ENCODE measurements at regions not wholly inside any gene's neighbourhood (a gene's known extent, or its start where the extent isn't known, plus 50 kb on each side); places are given as distances from the start of the nearest gene placed in this dataset.

DNA sequence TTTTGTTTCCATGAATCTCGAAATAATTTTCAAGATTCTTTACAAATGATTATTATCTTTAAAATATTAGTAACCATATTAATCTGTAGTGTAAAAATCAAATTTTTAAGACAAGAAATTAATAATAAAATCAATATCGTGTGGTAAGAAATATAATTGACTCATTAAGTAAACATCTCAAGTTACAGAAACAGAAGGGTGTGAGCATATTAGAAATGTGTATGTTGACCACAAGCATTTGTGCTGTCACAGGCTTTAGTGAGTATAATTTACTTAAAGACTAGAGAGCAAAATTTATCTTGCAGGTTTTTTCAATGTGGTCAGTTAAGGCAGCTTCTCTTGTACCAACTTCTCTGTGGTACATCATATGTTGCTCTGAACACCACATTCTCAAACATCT lies 566.5 kb upstream of the IRAK1BP1 start:
- TF ChIP-seq, protein P1, sequence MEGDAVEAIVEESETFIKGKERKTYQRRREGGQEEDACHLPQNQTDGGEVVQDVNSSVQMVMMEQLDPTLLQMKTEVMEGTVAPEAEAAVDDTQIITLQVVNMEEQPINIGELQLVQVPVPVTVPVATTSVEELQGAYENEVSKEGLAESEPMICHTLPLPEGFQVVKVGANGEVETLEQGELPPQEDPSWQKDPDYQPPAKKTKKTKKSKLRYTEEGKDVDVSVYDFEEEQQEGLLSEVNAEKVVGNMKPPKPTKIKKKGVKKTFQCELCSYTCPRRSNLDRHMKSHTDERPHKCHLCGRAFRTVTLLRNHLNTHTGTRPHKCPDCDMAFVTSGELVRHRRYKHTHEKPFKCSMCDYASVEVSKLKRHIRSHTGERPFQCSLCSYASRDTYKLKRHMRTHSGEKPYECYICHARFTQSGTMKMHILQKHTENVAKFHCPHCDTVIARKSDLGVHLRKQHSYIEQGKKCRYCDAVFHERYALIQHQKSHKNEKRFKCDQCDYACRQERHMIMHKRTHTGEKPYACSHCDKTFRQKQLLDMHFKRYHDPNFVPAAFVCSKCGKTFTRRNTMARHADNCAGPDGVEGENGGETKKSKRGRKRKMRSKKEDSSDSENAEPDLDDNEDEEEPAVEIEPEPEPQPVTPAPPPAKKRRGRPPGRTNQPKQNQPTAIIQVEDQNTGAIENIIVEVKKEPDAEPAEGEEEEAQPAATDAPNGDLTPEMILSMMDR (IDR thresholded peaks at IDR 0.05; ENCODE audit: insufficient read depth, low read length, missing control alignments): no peak
- H3K4me3 ChIP-seq (ENCODE audit: low read depth, low read length): no peak overlapping the region
- DNase-seq (ENCODE audit: low read depth, low spot score): no peak
- ChIA-PET CTCF (no interaction called here), POLR2A (no interaction called here)

DNA sequence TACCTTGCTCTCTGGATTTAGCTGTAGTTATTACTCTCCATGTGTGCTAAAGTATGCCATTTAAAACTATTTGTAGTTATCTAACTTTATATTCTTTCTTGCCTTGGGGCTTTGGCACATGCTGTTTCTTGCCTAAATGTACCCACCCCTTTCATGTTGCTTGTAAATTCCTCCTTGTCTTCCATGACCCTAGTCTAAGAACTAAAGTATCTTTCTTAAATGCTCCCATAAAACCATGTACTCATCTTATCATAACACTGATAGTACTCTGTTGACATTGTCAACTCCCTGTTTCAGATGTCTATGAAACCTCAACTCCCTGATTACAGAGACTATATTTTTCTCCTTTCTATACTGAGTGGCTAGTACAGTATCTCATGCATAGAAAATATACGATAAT lies 564.9 kb upstream of the IRAK1BP1 start:
- TF ChIP-seq, protein P1 (IDR thresholded peaks at IDR 0.05; ENCODE audit: insufficient read depth, low read length, missing control alignments): no peak
- H3K4me3 ChIP-seq (ENCODE audit: low read depth, low read length): no peak overlapping the region
- ChIA-PET POLR2A (no interaction called here), CTCF (no interaction called here)
- DNase-seq (ENCODE audit: low read depth, low spot score): no peak

DNA sequence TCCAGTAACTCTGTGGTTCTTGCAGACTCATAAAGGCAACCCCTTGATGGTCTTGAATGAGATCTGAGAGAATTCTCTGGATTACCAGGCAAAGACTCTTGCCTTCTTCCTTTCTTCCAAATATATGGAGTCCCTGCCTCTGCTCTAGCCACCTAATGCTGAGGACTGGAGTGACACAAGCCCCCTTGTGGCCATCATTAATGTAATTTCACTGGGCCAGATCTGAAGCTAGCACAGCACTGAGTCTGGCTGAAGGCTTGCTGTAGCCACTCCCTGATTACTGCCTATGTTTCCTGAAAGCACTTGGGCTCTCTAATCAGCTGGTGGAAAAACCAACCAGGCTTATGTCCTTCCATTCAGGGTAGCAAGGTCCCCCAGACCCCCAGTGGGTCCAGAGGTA lies 559.3 kb upstream of the IRAK1BP1 start:
- H3K4me3 ChIP-seq (ENCODE audit: low read depth, low read length): no peak overlapping the region
- DNase-seq (ENCODE audit: low read depth, low spot score): no peak
- TF ChIP-seq, protein P1 (IDR thresholded peaks at IDR 0.05; ENCODE audit: insufficient read depth, low read length, missing control alignments): peak; percentile 6
- ChIA-PET CTCF (no interaction called here), POLR2A (no interaction called here)

DNA sequence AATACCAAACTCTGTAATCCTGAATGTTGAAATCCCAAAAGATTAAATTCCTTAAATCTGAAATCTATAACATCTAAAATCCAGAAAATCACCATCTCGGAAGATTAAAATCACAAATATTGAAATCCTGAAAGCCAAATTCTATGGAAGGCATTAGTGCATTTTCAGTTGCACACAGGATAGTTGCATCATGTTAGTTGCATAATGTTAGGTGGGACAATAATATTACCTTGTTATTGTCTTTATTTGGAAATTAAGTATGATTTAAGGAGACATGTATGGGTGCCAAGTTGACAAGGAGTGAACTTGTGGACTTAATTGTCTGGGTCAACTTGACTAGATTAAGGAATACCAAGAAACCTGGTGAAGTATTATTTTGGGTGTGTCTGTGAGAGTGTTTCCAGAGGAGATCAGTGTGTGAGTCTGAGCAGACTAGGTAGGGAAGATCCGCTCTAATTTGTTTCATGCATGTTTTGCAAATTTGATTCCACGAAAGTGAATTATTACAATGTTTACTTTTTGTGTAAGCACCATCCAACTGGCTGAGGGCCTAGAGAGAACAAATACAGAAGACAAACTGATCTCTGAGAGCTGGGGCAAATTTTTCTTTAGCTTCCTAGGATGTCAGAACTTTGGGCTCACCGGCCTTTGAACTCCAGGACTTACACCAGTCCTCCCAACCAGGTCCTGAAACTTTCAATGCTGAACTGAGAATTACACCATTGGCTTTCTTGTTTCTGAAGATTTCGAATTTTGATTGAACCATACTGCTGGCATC lies 545.1 kb upstream of the IRAK1BP1 start:
- DNase-seq (ENCODE audit: low read depth, low spot score): no peak
- TF ChIP-seq, protein P1 (IDR thresholded peaks at IDR 0.05; ENCODE audit: insufficient read depth, low read length, missing control alignments): no peak
- POLR2A ChIA-PET: no interaction called here
- H3K4me3 ChIP-seq (ENCODE audit: low read depth, low read length): no peak overlapping the region
- CTCF ChIA-PET: no interaction called here

DNA sequence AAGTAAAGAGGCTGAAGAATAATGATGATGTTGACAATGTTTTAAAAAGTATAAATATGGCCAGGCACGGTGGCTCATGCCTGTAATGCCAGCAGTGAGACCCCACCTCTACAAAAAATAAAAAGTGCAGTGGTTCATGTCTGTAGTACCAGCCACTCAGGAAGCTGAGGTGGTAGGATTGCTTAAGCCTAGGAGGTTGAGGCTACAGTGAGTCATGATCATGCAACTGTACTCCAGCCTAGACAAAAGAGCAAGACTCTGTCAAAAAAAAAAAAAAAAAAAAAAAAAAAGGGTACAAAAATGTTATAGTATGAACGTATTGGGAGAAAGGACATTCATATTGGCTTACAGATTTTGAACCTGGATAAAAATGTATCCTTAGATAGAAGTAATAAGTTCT lies 543.1 kb upstream of the IRAK1BP1 start:
- TF ChIP-seq, protein P1 (IDR thresholded peaks at IDR 0.05; ENCODE audit: insufficient read depth, low read length, missing control alignments): no peak
- no peak for DNase-seq (ENCODE audit: low read depth, low spot score)
- ChIA-PET CTCF (no interaction called here), POLR2A (no interaction called here)
- no peak overlapping the region for H3K4me3 ChIP-seq (ENCODE audit: low read depth, low read length)

DNA sequence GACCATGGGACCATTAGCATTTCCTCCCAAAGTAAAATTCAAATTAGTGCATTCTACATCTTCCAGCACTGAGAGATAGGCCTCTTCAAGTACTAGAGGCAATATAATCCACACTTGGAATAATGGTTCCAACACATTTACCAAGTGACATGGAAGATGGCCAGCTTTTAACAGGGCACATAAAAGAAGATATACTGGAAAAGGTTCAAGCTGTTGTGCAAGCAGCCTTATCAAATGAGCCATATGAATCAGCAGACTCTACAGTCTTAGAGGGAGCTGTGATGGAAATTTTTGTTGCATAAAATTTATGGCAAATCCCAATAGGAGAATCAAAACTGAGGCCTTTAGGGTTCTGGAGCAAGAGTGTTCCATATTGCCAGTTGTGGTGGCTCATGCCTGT lies 526.6 kb upstream of the IRAK1BP1 start:
- CTCF ChIA-PET: no interaction called here
- TF ChIP-seq, protein P1 (IDR thresholded peaks at IDR 0.05; ENCODE audit: insufficient read depth, low read length, missing control alignments): no peak
- no peak for DNase-seq (ENCODE audit: low read depth, low spot score)
- POLR2A ChIA-PET: no interaction called here
- no peak overlapping the region for H3K4me3 ChIP-seq (ENCODE audit: low read depth, low read length)

All from AG04449 (cell line).